ENCODE measurements at regions not wholly inside any gene's neighbourhood (a gene's known extent, or its start where the extent isn't known, plus 50 kb on each side); places are given as distances from the start of the nearest gene placed in this dataset.
A peak's percentile ranks its signal among the peaks of the same experiment; 100 is the strongest.

- no peak for TF ChIP-seq CTCF (IDR thresholded peaks at IDR 0.05; ENCODE audit: control extremely low read depth, extremely low read depth, low read depth, missing control alignments)
- ChIA-PET POLR2A (interaction anchor here (0.6 kb wide), 1 partner anchor 1417 kb away, joined by 7 read pairs; no protein-coding TSS in a partner anchor), CTCF (no interaction called here)
- DNase-seq (ENCODE audit: extremely low spot score) = no peak
These were observed 269.5 kb upstream of the ZFHX3 start for GRCh38 chr16:73317321-73317857.

GRCh38 chr16:73315645-73316044 is 267.7 kb upstream of the ZFHX3 start:
- POLR2A ChIA-PET = no interaction called here
- TF ChIP-seq CTCF (IDR thresholded peaks at IDR 0.05; ENCODE audit: control extremely low read depth, extremely low read depth, low read depth, missing control alignments) = no peak
- peak; percentile 32 for DNase-seq (ENCODE audit: extremely low spot score)
- CTCF ChIA-PET = no interaction called here

GRCh38 chr16:73313950-73314349 is 266.0 kb upstream of the ZFHX3 start:
- ChIA-PET POLR2A (no interaction called here), CTCF (no interaction called here)
- no peak for DNase-seq (ENCODE audit: extremely low spot score)
- TF ChIP-seq CTCF (IDR thresholded peaks at IDR 0.05; ENCODE audit: control extremely low read depth, extremely low read depth, low read depth, missing control alignments) = no peak

GRCh38 chr16:73311857-73312723 is 264.2 kb upstream of the ZFHX3 start:
- ChIA-PET CTCF (interaction anchor here (0.9 kb wide), 1 partner anchor 19 kb away, joined by 3 read pairs; no protein-coding TSS in a partner anchor), POLR2A (no interaction called here)
- TF ChIP-seq CTCF (IDR thresholded peaks at IDR 0.05; ENCODE audit: control extremely low read depth, extremely low read depth, low read depth, missing control alignments) = no peak
- DNase-seq (ENCODE audit: extremely low spot score) = no peak

GRCh38 chr16:73308771-73309170 is 260.8 kb upstream of the ZFHX3 start:
- DNase-seq (ENCODE audit: extremely low spot score) = no peak
- CTCF ChIA-PET = interaction anchor here (1.0 kb wide), 1 partner anchor 19 kb away, joined by 4 read pairs; no protein-coding TSS in a partner anchor
- no peak for TF ChIP-seq CTCF (IDR thresholded peaks at IDR 0.05; ENCODE audit: control extremely low read depth, extremely low read depth, low read depth, missing control alignments)
- POLR2A ChIA-PET = no interaction called here

- TF ChIP-seq CTCF (IDR thresholded peaks at IDR 0.05; ENCODE audit: control extremely low read depth, extremely low read depth, low read depth, missing control alignments) = no peak
- no peak for DNase-seq (ENCODE audit: extremely low spot score)
- ChIA-PET POLR2A (no interaction called here), CTCF (no interaction called here)
These were observed 259.0 kb upstream of the ZFHX3 start for GRCh38 chr16:73306901-73307413.

Data from GM10248 (cell line).